Kidney (tissue), 13 donors: ENCODE measurements at regions not wholly inside any gene's neighbourhood (a gene's known extent, or its start where the extent isn't known, plus 50 kb on each side); places are given as distances from the start of the nearest gene placed in this dataset.

Source experiments
- DNase-seq, 5 donors: peaks; one replicate each; pipeline ENCODE4 v3.0.0-alpha.2; 2013 to 2020
- FAIRE-seq: peaks from 2 replicates; lab custom pipeline; 2012; peaks lifted over from hg19 to GRCh38; lab: Jason Lieb, UNC
- H3K27ac ChIP-seq, 2 donors: one replicate each; pipeline ENCODE4 v1.7.0; 2013; ENCODE audit warnings: low read depth in 2 of 2, low read length in 2 of 2, inconsistent platforms in 1 of 2
- H3K27me3 ChIP-seq: one replicate; pipeline ENCODE4 v1.7.1; 2013; ENCODE audit warnings: low read length, inconsistent platforms; ENCODE audit not compliant: control insufficient read depth, insufficient read depth
- H3K36me3 ChIP-seq, 3 donors: one replicate each; pipeline versions ENCODE4 v1.7.0 to v1.7.1; 2013; ENCODE audit warnings: low read length in 3 of 3, control low read depth in 1 of 3, inconsistent platforms in 1 of 3; ENCODE audit not compliant: insufficient read depth in 3 of 3, control insufficient read depth in 2 of 3
- H3K4me1 ChIP-seq, 3 donors: one replicate each; pipeline versions ENCODE4 v1.7.0 to v1.7.1; 2013; ENCODE audit warnings: low read length in 3 of 3, inconsistent platforms in 1 of 3, low read depth in 1 of 3; ENCODE audit not compliant: control insufficient read depth in 2 of 3, insufficient read depth in 2 of 3
- H3K4me3 ChIP-seq, 3 donors: one replicate each; pipeline versions ENCODE4 v1.7.0 to v1.8.1; 2013; ENCODE audit warnings: low read length in 3 of 3, control low read depth in 1 of 3, inconsistent platforms in 1 of 3
- H3K9ac ChIP-seq, 3 donors: one replicate each; pipeline versions ENCODE4 v1.7.0 to v1.7.1; 2013; ENCODE audit warnings: low read length in 3 of 3, control low read depth in 1 of 3, inconsistent platforms in 1 of 3
- H3K9me3 ChIP-seq, 3 donors: one replicate each; pipeline versions ENCODE4 v1.7.0 to v1.7.1; 2013; ENCODE audit warnings: low read length in 3 of 3, control low read depth in 1 of 3, inconsistent platforms in 1 of 3; ENCODE audit not compliant: control insufficient read depth in 2 of 3, insufficient read depth in 1 of 3
- CTCF ChIP-seq: IDR thresholded peaks from 3 replicates; pipeline ENCODE4 v1.5.1; 2012; ENCODE audit warnings: mild to moderate bottlenecking, moderate library complexity, borderline replicate concordance; ENCODE audit not compliant: insufficient read depth; ENCODE audit errors: extremely low read depth
- intact Hi-C: fragments of 100-400 bp; cut with DNase I; formaldehyde crosslinking; loops from one replicate; pipeline ENCODE4 v1.11.1; 2022
- donor health status: control.
- donor health status: control.
- donor health status: control.
- donor health status: control.
- donor health status: control.
- donor health status: DM: yes; HTN: yes; CAD: no.
- donor health status: Normal renal cell carcinoma (clear cell type).

GRCh38 chr4:119750048-119750447 is 121.4 kb upstream of the PDE5A start:
- DNase-seq (no peak), FAIRE-seq (no peak)
- no peaks in the 10 kb centered on the region for H3K9me3 ChIP-seq
- H3K9ac ChIP-seq: no peak overlapping the region
- intact Hi-C loops: no loop called here
- H3K36me3 ChIP-seq: no peaks in the 10 kb centered on the region
- no peaks in the 10 kb centered on the region for H3K27me3 ChIP-seq
- H3K27ac ChIP-seq: no peak overlapping the region
- TF ChIP-seq CTCF: no peak
- no peak overlapping the region for H3K4me3 ChIP-seq
- no peaks in the 10 kb centered on the region for H3K4me1 ChIP-seq

DNA sequence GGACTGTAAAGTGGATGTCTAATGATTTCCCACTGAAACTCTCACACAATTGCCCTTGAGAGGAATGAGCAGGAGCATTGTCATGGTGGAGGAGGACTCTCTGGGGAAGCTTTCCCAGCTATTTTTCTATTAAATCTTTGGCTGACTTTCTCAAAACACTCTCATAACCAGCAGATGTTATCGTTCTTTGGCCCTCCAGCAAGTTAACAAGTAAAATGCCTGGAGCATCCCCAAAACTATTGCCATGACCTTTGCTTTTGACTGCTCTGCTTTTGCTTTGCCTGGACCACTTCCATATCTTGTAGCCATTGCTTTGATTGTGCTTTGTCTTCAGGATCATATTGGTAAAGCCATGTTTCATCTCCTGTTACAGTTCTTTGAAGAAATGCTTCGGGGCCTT is 120.2 kb upstream of the PDE5A start:
- no peak for DNase-seq
- intact Hi-C loops: no loop called here
- FAIRE-seq: no peak
- H3K27me3 ChIP-seq: no peaks in the 10 kb centered on the region
- H3K9ac ChIP-seq: no peak overlapping the region
- TF ChIP-seq CTCF: no peak
- no peaks in the 10 kb centered on the region for H3K4me1 ChIP-seq
- H3K36me3 ChIP-seq: no peaks in the 10 kb centered on the region
- no peak overlapping the region for H3K4me3 ChIP-seq
- no peaks in the 10 kb centered on the region for H3K9me3 ChIP-seq
- H3K27ac ChIP-seq: no peak overlapping the region

- Histone ChIP-seq H3K4me3 (no peak overlapping the region), H3K27me3 (no peaks in the 10 kb centered on the region), H3K4me1 (no peaks in the 10 kb centered on the region), H3K9ac (no peak overlapping the region), H3K36me3 (no peaks in the 10 kb centered on the region), H3K9me3 (no peaks in the 10 kb centered on the region), H3K27ac (no peak overlapping the region)
- TF ChIP-seq CTCF: no peak
- DNase-seq: no peak
- FAIRE-seq: no peak
- intact Hi-C loops: no loop called here
These were observed 118.3 kb upstream of the PDE5A start for GRCh38 chr4:119746951-119747350.

- no peak for FAIRE-seq
These were observed 116.7 kb upstream of the PDE5A start for GRCh38 chr4:119745351-119745750.

More at GRCh38 chr4:119745351-119745750, 116.7 kb upstream of the PDE5A start:
- H3K36me3 ChIP-seq: no peaks in the 10 kb centered on the region
- no peak overlapping the region for H3K27ac ChIP-seq
- DNase-seq: no peak
- TF ChIP-seq CTCF: no peak
- no peak overlapping the region for H3K9ac ChIP-seq
- no peak overlapping the region for H3K4me3 ChIP-seq
- no peaks in the 10 kb centered on the region for H3K4me1 ChIP-seq
- H3K27me3 ChIP-seq: no peaks in the 10 kb centered on the region
- no peaks in the 10 kb centered on the region for H3K9me3 ChIP-seq
- intact Hi-C loops: no loop called here
